ENCODE measurements at regions not wholly inside any gene's neighbourhood (a gene's known extent, or its start where the extent isn't known, plus 50 kb on each side); places are given as distances from the start of the nearest gene placed in this dataset.

GRCh38 chr1:199866210-199866617 lies 161.3 kb upstream of the NR5A2 start:
- ATAC-seq: no peak; the same call in 2 of the 3 replicates
- no peak for TF ChIP-seq CREB5 (CRISPR knock-in tag; IDR thresholded peaks at IDR 0.05; ENCODE audit: low read depth)

- TF ChIP-seq ZNF8 (CRISPR knock-in tag; IDR thresholded peaks at IDR 0.05) (no peak), OSR1 (CRISPR knock-in tag; IDR thresholded peaks at IDR 0.05) (no peak), BACH2 (CRISPR knock-in tag; IDR thresholded peaks at IDR 0.05; ENCODE audit: borderline replicate concordance) (no peak), ZFP30 (CRISPR knock-in tag; IDR thresholded peaks at IDR 0.05) (no peak), ZNF565 (CRISPR knock-in tag; conservative IDR thresholded peaks at IDR 0.05; ENCODE audit: low read depth) (no peak), ESRRG (CRISPR knock-in tag; IDR thresholded peaks at IDR 0.05) (no peak), ZFP3 (CRISPR knock-in tag; IDR thresholded peaks at IDR 0.05) (no peak), ZC3H10 (CRISPR knock-in tag; IDR thresholded peaks at IDR 0.05) (no peak), PPARA (CRISPR knock-in tag; IDR thresholded peaks at IDR 0.05; ENCODE audit: borderline replicate concordance) (no peak)
- ATAC-seq: peak; percentile 25; the same call in 1 of the 3 replicates
These were observed 159.9 kb upstream of the NR5A2 start for GRCh38 chr1:199867601-199868000.

- no peak for ATAC-seq
- no peak for TF ChIP-seq RARB (CRISPR knock-in tag; IDR thresholded peaks at IDR 0.05)
- TF ChIP-seq ESRRG (CRISPR knock-in tag; IDR thresholded peaks at IDR 0.05): no peak
- no peak for TF ChIP-seq TOX (CRISPR knock-in tag; IDR thresholded peaks at IDR 0.05; ENCODE audit: borderline replicate concordance)
- TF ChIP-seq ZNF70 (CRISPR knock-in tag; IDR thresholded peaks at IDR 0.05): no peak
- no peak for TF ChIP-seq SNAI2 (CRISPR knock-in tag; IDR thresholded peaks at IDR 0.05)
- TF ChIP-seq PPARA (CRISPR knock-in tag; IDR thresholded peaks at IDR 0.05; ENCODE audit: borderline replicate concordance): no peak
- TF ChIP-seq, protein P1, sequence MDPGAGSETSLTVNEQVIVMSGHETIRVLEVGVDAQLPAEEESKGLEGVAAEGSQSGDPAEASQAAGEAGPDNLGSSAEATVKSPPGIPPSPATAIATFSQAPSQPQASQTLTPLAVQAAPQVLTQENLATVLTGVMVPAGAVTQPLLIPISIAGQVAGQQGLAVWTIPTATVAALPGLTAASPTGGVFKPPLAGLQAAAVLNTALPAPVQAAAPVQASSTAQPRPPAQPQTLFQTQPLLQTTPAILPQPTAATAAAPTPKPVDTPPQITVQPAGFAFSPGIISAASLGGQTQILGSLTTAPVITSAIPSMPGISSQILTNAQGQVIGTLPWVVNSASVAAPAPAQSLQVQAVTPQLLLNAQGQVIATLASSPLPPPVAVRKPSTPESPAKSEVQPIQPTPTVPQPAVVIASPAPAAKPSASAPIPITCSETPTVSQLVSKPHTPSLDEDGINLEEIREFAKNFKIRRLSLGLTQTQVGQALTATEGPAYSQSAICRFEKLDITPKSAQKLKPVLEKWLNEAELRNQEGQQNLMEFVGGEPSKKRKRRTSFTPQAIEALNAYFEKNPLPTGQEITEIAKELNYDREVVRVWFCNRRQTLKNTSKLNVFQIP (CRISPR knock-in tag; IDR thresholded peaks at IDR 0.05; ENCODE audit: borderline replicate concordance, low read depth): no peak
- TF ChIP-seq TCF4 (CRISPR knock-in tag; IDR thresholded peaks at IDR 0.05; ENCODE audit: borderline replicate concordance): no peak
These were observed 158.7 kb upstream of the NR5A2 start for GRCh38 chr1:199868777-199869176.

DNA sequence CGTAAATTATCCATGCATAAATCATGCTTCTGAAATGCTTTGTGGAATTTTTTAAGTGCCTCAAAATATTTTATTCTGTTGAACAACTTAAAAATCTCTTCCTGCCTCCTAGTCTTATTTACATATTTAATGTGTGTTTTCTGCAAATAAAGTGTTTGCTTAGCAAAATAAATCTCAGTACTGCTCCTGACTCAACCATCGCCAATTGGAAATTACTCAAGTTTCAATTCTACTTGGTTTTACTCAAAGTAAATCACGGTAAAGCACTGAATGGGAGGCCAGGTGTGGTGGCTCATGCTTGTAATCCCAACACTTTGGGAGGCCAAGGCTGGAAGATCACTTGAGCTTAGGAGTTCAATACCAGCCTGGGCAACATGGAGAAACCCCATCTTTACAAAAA lies 152.2 kb upstream of the NR5A2 start:
- TF ChIP-seq RARB (CRISPR knock-in tag; IDR thresholded peaks at IDR 0.05): no peak
- no peak for TF ChIP-seq PPARA (CRISPR knock-in tag; IDR thresholded peaks at IDR 0.05; ENCODE audit: borderline replicate concordance)
- TF ChIP-seq SNAI2 (CRISPR knock-in tag; IDR thresholded peaks at IDR 0.05): no peak
- ATAC-seq: no peak

- no peak for ATAC-seq
- no peak for TF ChIP-seq RARB (CRISPR knock-in tag; IDR thresholded peaks at IDR 0.05)
- TF ChIP-seq, protein P2, sequence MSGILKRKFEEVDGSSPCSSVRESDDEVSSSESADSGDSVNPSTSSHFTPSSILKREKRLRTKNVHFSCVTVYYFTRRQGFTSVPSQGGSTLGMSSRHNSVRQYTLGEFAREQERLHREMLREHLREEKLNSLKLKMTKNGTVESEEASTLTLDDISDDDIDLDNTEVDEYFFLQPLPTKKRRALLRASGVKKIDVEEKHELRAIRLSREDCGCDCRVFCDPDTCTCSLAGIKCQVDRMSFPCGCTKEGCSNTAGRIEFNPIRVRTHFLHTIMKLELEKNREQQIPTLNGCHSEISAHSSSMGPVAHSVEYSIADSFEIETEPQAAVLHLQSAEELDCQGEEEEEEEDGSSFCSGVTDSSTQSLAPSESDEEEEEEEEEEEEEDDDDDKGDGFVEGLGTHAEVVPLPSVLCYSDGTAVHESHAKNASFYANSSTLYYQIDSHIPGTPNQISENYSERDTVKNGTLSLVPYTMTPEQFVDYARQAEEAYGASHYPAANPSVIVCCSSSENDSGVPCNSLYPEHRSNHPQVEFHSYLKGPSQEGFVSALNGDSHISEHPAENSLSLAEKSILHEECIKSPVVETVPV (CRISPR knock-in tag; IDR thresholded peaks at IDR 0.05): no peak
- TF ChIP-seq TCF4 (CRISPR knock-in tag; IDR thresholded peaks at IDR 0.05; ENCODE audit: borderline replicate concordance): no peak
- no peak for TF ChIP-seq SNAI2 (CRISPR knock-in tag; IDR thresholded peaks at IDR 0.05)
- TF ChIP-seq ZFP30 (CRISPR knock-in tag; IDR thresholded peaks at IDR 0.05): no peak
- TF ChIP-seq ZNF565 (CRISPR knock-in tag; conservative IDR thresholded peaks at IDR 0.05; ENCODE audit: low read depth): no peak
- no peak for TF ChIP-seq ARNTL (CRISPR knock-in tag; IDR thresholded peaks at IDR 0.05; ENCODE audit: borderline replicate concordance, low read depth)
- TF ChIP-seq, protein P3, sequence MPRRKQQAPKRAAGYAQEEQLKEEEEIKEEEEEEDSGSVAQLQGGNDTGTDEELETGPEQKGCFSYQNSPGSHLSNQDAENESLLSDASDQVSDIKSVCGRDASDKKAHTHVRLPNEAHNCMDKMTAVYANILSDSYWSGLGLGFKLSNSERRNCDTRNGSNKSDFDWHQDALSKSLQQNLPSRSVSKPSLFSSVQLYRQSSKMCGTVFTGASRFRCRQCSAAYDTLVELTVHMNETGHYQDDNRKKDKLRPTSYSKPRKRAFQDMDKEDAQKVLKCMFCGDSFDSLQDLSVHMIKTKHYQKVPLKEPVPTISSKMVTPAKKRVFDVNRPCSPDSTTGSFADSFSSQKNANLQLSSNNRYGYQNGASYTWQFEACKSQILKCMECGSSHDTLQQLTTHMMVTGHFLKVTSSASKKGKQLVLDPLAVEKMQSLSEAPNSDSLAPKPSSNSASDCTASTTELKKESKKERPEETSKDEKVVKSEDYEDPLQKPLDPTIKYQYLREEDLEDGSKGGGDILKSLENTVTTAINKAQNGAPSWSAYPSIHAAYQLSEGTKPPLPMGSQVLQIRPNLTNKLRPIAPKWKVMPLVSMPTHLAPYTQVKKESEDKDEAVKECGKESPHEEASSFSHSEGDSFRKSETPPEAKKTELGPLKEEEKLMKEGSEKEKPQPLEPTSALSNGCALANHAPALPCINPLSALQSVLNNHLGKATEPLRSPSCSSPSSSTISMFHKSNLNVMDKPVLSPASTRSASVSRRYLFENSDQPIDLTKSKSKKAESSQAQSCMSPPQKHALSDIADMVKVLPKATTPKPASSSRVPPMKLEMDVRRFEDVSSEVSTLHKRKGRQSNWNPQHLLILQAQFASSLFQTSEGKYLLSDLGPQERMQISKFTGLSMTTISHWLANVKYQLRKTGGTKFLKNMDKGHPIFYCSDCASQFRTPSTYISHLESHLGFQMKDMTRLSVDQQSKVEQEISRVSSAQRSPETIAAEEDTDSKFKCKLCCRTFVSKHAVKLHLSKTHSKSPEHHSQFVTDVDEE (CRISPR knock-in tag; IDR thresholded peaks at IDR 0.05): no peak
- TF ChIP-seq CSDC2 (CRISPR knock-in tag; IDR thresholded peaks at IDR 0.05): no peak
- no peak for TF ChIP-seq OSR1 (CRISPR knock-in tag; IDR thresholded peaks at IDR 0.05)
- no peak for TF ChIP-seq ZNF70 (CRISPR knock-in tag; IDR thresholded peaks at IDR 0.05)
- no peak for TF ChIP-seq GLIS3 (CRISPR knock-in tag; IDR thresholded peaks at IDR 0.05)
- no peak for TF ChIP-seq ZC3H10 (CRISPR knock-in tag; IDR thresholded peaks at IDR 0.05)
- no peak for TF ChIP-seq ZNF8 (CRISPR knock-in tag; IDR thresholded peaks at IDR 0.05)
- no peak for TF ChIP-seq BACH2 (CRISPR knock-in tag; IDR thresholded peaks at IDR 0.05; ENCODE audit: borderline replicate concordance)
- TF ChIP-seq CREB5 (CRISPR knock-in tag; IDR thresholded peaks at IDR 0.05; ENCODE audit: low read depth): no peak
- TF ChIP-seq, protein P1 (CRISPR knock-in tag; IDR thresholded peaks at IDR 0.05; ENCODE audit: borderline replicate concordance, low read depth): no peak
- no peak for TF ChIP-seq ISL1 (CRISPR knock-in tag; IDR thresholded peaks at IDR 0.05)
These were observed 151.7 kb upstream of the NR5A2 start for GRCh38 chr1:199875856-199876255.
